Renal cortex interstitium (tissue), 11 donors: ENCODE measurements at regions not wholly inside any gene's neighbourhood (a gene's known extent, or its start where the extent isn't known, plus 50 kb on each side); places are given as distances from the start of the nearest gene placed in this dataset.

Experiments used
- DNase-seq, 11 donors: peaks; one replicate each; pipeline ENCODE4 v3.0.0-alpha.2; 2013; ENCODE audit warnings: low read depth in 9 of 11, low spot score in 4 of 11; ENCODE audit errors: extremely low read depth in 1 of 11

DNA sequence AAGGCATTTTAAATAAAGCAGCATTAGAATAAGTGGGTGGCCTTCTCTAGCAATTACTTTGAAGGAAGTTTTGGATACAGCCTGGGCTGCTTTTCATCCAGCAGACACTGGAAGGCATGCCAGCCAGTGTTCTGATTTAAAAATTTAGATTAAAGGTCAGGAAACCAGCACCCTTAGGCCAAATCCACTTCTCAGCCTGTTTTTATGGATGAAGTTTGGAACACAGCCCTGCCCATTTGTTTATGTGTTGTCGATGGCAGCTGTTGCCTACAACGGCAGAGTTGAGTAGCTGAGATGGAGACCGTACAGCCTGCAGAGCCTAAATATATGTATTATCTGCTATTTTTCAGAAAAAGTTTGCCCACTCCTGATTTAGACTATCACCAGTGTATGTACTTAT, 313.6 kb upstream of the ACVR2A start:
- DNase-seq: no peak

DNA sequence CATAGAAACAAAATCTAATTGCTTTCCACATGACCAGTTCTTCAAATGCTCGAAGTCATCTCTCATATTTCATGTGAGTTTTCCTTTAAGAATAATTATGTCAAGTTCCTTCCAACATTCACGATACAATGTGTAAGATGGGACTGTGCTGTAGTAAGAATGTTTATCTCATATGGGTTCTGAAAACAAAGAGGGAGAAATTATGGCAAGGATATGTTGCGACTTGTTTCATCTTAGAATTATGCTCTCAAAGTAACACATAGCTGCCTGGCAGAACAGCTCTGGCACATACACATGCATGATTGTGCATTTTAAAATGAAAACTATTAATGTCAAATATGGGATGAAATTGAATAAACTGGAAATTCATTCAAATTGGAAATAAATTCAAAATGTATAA, 314.8 kb upstream of the ACVR2A start:
- no peak for DNase-seq

DNA sequence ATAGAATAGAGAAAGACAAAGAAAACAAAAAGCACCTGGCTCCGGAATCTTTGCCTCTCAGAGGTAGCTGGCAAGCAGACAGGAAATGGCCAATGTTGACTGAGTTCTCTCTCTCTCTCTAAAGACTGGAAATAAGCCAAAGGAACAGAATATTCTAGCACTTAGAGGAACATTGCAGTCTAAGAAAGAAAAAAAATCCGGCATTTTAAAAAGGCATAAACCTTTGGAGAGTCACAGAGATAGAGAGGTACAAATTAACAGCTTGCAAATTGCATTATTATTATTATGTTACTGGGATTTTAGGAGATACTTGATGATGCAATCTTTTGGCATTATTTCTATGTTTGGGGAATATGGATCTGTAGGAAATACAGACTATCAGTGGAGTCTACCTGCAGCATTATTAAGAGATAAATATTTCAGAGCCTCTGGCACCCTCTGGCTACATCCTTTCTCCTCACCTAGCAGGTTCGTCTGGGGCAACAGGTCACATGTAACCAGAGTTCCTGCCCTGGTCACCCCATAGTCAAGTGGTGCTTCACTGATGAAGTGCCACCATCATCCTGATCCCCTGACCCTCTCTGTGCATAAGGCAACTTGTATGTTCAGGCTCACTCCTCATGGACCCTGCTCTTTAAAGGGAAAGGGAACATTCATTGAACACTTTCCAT, 318.9 kb upstream of the ACVR2A start:
- no peak for DNase-seq

DNA sequence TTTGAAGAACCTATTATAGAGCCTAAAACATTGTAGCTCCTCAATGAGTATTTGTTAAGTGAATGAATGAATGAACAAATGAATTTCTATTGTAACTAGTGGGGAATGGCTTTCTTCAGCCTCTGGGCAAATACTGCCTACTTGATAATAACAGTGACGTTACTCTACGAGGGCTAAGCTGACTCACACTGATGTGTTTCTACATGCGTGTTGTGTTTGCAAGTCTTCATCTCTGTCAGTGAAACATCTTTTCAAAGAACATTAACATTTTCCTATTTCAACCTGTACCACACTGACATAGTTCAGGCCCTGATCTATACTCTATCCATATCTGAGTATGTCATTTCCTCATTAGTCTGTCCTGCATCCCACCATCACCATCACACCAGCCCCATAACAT, 319.9 kb upstream of the ACVR2A start:
- no peak for DNase-seq

DNA sequence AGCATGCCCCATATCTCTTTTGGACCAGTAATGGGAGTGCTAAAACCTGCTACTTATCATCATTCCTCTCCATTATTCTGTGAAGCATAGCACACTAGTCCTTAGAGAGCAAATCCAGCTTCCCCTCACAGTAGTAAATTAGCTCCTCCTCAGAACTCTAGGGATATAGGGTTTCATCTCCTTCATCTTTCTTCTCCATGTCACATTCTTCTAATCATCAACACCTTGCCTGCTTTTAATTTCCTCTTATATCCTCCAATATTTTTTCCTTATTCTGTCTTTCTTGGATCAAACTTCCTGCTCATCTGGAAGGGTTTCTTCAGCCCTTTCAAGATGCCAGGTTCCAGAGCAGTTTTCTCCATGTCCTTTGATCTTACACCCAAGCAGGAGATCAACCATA, 321.4 kb upstream of the ACVR2A start:
- DNase-seq: no peak

DNA sequence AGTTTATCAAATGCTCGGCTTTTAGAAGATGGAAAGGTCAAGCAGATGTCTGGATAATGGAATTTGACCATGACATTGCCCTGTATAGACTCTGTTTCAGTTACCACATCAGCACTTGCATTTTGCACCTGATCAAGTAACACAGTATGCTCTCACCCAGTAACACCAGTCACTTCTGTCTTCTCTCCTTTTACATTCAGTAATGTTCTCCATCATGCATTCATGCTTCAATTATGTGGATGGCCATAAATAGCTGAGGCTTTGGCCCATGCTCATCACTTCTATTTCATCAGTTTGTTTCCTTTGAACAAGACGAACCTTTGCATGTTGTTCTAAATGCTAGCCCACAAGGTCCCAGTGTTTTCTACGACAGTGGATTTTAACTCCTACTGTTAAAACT, 322.9 kb upstream of the ACVR2A start:
- no peak for DNase-seq

DNA sequence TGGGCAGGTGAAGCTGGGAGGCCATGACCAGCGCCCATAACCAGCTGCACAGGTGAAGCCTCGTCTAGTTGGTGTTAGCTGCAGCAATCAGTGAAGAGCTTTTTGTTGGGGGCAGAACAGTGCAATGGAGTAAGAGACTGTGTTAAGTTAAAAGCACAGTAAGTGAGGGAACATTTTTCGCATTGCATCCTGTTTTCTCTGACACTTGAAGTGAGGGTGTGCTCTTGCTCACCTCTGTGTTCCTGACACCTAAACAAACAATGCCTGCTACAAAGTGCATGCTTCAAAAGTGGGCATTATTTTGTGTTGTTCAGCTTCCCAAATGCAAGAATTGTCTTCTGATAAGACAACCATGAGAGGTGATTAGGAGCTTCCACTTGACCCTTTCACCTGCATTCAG, 324.0 kb upstream of the ACVR2A start:
- no peak for DNase-seq

DNA sequence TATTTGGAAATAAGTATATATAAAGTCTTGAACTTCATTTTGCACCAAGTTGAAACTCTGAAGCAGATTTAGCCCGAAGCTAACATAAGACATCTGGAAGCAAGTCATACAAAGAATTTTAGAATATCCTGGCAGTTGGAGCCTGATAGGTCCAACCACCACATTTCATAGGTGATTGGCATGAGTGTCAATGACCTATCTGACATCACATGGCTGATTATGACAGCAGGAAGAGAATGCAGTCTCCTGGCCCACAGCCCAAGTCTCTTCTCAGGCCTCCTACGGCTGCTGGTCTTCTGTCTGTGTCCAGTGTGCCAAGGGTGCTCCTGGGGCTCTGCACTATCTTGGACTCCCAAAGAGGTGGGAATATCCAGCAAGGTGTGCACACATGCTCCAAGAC, 325.7 kb upstream of the ACVR2A start:
- DNase-seq: no peak

DNA sequence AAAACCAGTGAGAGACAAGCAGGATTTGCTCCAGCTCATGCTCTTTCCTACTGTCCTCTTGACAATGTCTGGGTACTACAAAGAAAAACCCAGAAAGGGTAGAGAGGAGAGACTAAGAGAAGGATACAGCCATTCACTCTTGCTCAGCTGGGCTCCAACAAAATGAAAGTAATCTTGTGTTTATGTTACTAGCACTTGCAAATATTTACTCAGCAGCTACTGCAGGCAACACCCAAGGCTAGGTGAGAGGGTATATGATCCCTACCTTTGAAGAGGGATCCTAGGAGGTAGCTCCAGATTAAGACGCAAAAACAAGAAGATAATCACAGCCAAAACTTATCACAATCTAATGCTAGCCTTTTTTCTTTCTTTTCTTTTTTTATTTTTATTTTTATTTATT, 329.6 kb upstream of the ACVR2A start:
- no peak for DNase-seq

DNA sequence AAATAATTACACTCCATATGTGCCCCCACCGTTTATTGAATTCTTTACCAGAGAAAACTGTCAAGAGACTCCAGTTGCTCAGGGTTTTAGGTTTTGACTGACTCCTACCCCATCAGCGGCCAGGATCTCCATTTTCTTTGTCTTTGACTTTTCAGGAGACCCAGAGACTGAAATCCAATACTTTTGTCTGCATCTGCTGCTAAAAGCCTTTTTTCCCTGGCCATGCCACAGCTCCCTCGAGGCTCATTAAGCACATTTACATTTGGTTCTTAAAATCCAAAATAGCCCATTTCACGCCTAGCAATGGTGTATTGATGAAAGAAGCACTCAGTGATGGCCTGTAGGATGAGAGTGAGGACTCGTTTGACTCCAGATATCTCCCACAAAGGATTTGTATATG, 332.6 kb upstream of the ACVR2A start:
- DNase-seq: no peak

DNA sequence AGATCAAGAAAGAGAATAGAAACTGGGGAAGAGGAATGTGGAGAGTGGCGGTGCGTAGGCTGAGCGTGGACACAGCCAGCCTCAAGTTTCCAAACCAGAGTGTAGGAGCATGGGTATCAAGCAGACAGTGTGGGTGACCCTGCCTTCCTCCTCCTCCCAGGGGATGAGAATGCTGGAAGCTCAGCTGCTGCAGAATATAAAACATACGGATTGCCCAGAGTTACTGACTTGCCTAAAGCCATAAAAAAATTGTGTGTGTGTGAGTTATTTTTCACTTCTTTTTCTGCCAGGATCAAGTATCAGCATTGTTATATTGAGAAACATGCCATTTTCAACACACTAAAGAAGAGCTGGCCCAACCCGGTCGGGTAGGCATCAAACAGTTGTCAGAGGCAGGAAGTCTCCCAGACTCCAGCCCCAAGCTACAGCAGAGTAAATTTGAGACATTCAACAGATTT, 333.3 kb upstream of the ACVR2A start:
- DNase-seq: peak in 5 of 11 donors; percentile 11 to 38 (median 18)

DNA sequence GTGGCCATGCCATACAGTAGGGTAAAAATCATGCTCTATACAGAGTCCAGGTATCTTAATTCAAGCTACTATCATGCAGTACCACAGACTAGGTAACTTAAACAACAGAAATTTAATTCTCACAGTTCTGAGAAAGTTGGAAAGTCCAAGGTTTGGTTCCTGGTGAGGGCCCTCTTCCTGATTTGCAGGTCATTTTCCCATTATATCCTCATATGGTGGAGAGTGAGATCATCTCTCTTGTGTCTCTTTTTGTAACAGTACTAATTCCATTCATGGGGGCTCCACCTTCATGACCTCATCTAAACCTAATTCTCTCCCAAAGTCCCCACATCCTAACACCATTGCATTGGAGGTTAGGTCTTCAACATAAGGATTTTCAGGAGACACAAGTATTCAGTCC, 335.0 kb upstream of the ACVR2A start:
- no peak for DNase-seq

DNA sequence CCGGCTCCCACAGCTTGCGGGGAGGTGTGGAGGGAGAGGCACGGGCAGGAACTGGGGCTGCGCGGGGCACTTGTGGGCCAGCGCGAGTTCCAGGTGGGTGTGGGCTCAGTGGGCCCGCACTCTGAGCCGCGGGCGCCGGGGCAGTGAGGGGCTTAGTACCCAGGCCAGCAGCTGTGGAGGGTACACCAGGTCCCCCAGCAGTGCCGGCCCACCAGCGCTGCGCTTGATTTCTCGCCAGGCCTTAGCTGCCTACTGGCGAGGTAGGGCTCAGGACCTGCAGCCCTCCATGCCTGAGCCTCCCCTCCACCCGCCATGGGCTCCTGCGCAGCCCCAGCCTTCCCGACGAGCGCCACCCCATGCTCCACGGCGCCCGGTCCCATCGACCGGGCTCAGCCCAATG, 337.9 kb upstream of the ACVR2A start:
- no peak for DNase-seq

DNA sequence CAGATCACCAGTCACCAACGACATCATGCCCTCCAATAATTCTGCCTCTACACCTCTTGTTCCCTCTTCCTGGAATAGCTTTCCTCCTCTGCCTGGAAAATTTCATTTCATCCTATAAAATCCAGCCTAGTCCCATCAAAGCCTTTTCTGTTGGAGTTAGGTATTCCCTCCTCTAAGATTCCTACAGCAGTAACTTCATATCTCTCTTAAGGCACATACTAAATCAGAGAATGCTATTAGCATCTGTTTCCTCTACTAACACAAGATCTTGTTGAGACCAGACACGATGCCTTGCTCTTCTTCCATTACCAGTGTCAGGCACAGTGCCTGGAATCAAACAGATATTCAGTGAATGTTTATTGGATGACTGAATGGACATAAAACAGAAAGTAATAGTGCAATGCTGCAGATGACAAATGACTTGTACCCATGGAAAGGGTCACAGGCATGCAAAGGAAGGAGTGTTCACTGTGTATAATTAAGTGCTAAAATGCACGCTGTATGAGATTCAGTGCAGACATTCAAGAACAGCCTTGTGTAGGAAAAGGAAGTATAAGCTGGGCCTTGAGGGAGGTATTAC, 342.0 kb upstream of the ACVR2A start:
- no peak for DNase-seq

DNA sequence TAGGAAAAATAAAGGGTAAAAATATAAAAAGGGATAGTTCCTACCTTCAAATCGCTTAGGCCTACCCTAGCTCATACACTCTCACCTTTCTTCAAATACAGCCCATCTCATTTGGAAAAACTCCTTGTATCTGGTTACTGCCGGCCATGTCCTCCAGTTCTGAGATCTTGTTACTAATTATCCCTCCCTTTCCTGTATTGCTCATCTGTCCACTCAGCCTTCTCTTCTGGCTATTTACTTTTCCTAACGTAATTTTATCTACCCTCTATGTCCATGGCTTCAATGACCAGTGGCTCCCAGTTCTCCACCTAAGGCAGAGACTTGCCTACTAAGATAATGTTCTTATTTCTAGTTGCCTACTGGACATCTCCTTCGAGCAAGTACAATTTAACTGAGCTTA, 342.9 kb upstream of the ACVR2A start:
- DNase-seq: no peak

DNA sequence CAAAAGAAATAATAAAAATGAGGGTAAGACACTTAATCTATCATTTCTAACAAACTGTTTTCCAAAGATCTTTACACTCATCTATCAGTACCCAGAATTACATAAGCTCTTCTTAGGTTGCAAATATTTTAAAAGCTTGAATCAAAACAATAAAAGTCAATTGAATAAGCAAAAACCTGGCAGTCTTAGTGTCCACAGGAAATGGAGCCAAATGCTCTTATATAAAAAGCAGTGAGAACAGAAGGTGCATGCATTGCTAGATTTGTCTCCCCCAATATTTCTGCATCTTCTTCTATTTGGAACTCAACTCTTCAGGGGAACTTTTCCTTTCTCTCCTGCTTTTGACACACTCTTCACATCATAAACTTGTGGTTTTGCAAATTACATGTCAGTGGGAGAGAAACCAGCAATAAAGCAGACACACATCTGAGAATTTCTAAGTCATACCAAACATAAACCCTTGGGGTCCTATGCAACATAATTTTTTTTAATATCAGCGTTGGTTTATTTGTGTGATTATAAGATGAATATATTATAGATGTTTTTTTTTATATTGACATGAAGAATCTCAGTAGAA, 343.9 kb upstream of the ACVR2A start:
- no peak for DNase-seq

DNA sequence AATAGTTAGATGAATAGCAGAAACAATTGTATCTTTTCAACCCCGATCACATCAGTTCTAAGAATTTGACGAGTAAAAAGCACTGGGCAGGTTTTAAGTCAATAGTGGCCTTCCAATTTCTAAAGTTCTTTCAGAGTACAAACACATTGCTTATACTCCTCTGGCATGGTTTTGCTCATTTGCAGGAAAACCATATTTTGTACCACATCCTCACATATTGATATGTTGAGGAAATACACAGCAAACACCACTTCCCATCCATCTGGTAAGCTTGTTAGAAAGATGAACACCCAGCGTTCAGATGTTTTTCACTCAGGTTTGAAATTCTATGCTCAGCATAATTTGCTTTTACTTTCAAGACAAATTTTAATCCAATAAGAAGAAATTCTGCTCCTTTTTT, 344.6 kb upstream of the ACVR2A start:
- DNase-seq: no peak

DNA sequence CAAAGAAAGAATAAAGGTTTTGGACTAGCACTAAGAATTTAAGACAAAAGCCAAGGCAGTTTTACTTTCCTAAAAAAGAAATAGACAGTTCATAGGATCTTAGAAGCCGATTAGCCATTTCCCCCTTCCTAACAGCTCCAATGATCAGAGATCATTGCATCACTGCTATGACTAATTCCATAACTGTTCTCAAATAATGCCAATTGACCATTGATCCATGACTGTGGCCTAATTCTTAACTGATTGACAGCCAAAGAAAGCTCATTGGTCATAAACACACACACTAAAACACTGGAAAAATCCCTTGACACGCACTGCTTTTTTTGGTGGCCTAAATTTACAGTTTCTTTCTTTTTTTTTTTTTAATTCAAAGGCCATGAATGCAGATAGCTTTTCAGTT, 345.0 kb upstream of the ACVR2A start:
- no peak for DNase-seq

DNA sequence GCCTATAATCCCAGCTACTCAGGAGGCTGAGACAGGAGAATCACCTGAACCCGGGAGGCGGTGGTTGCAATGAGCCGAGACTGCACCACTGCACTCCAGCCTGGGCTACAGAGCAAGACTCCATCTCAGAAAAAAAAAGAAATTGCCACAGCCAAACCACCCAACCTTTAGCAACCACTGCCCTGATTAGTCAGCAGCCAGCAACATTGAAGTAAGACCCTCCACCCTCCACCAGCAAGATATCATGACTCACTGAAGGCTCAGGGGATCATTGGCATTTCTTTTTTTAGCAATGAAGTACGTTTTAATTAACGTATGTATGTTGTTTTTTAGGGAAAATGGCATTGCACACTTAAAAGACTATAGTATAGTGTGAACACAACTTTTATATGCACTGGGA, 349.1 kb upstream of the ACVR2A start:
- DNase-seq: no peak

DNA sequence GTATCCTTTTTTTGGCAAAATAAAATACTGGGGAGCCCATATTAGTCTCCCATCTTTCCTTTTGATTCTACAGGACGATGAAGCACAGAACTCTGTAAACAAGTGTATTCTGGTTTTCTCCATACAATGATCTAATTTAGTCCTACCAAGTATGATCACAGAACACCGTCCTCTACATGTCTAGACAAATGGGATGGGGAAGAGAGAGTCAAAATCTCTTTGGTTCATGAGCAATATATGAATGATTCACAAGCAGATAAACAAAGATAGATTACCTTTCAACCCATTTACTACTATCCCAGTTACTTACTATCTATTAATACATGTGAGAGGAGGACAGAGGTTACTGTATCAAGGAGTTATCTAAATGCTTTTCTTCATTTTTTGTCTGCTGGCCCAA, 352.4 kb upstream of the ACVR2A start:
- DNase-seq: no peak

DNA sequence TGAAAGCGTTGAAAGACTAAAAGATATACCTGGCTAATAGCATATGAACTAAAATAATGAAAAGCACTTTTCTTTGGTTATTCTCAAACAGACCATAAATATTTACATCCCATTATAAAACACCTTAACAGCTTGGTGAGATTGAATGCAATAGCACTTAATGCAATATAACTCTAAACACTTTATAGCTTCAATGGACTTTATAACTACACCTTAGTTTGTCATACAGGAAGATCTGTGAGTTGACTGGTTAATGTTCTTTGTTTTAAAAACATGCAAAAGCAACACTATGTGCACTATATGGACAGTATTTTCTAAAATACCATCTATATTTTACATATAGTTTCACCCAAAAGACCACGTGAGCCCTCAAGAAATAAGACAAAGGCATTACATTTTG, 353.3 kb upstream of the ACVR2A start:
- no peak for DNase-seq
